ENCODE measurements at regions not wholly inside any gene's neighbourhood (a gene's known extent, or its start where the extent isn't known, plus 50 kb on each side); places are given as distances from the start of the nearest gene placed in this dataset.

DNA sequence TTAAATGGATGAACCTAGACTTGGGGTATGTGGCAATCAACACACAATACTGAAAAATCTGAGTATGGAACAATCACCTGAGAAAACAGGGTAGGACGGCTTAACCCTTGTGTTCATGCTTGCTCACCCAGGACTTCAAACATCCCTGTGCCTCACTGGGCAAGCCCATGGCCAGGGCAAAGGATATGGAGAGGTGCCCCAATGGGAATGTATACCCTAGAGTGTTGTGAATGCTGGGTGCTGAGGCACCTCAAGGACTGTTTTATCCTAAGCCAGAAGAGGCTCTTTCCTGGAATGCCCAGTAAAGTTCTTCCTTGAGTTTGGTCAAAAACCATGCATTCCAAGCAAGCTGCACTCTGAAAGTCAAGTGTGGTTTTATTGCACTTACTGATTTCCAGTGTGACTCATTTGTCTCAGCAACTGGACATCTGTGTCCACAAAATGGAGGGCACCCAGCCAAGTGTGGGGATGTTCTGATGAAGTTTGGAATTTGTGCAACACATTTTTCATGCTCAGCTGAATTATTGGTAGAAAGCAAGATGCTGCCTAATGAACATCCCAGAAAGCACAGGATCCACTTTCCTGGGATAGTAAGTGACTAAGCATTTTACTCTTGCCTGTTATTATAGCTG is 531.3 kb downstream of the RFC3 start:
- 77% methylated on average over 1 of the region's 1 CpG for WGBS
- H3K27me3 ChIP-seq (ENCODE audit: control insufficient read depth in 4 of 4, insufficient read depth in 4 of 4, low read length in 3 of 4) = no peaks in the 10 kb centered on the region
- DNase-seq (ENCODE audit: low spot score) = no peak
- H3K9me3 ChIP-seq (ENCODE audit: control insufficient read depth in 4 of 4, low read length in 3 of 4) = no peaks in the 10 kb centered on the region
- H3K27ac ChIP-seq (ENCODE audit: low read depth in 1 of 2, low read length in 2 of 2) = no peak overlapping the region
- peaks cover 0 to 1% (median 0%) of the 10 kb centered on the region in 4 donors for H3K4me1 ChIP-seq (ENCODE audit: control insufficient read depth in 4 of 4, insufficient read depth in 4 of 4, low read length in 3 of 4)
- TF ChIP-seq, protein P1, sequence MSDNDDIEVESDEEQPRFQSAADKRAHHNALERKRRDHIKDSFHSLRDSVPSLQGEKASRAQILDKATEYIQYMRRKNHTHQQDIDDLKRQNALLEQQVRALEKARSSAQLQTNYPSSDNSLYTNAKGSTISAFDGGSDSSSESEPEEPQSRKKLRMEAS (IDR thresholded peaks at IDR 0.05) = no peak
- peak in 1 of 2 donors; percentile 4 for TF ChIP-seq RAD21 (IDR thresholded peaks at IDR 0.05)
- H3K9ac ChIP-seq (ENCODE audit: low read depth in 1 of 2, low read length in 2 of 2) = no peak overlapping the region
- H3K4me3 ChIP-seq (ENCODE audit: low read depth in 1 of 3, low read length in 3 of 3) = no peak overlapping the region
- H3K36me3 ChIP-seq (ENCODE audit: control insufficient read depth in 4 of 4, insufficient read depth in 3 of 4, low read depth in 1 of 4, low read length in 3 of 4) = no peaks in the 10 kb centered on the region

DNA sequence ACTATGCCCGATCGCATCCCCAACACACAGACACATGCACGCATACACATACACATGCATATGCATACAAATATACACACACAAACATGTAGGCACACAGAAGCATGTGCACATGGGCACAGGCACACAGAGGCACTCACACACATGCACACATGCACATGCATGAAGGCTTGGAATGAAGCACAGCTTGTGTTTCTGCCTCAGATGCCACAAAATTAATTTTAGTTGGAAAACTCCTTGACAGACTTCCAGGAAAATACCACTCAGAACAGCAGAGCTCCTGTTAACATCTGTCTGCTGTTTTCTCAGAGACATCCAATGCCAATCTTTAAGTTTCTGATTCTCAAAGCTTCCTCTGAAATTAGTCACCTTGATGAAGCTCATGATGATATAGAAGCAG is 532.7 kb downstream of the RFC3 start:
- H3K4me1 ChIP-seq (ENCODE audit: control insufficient read depth in 4 of 4, insufficient read depth in 4 of 4, low read length in 3 of 4) = peaks cover 0 to 1% (median 0%) of the 10 kb centered on the region in 4 donors
- no peaks in the 10 kb centered on the region for H3K36me3 ChIP-seq (ENCODE audit: control insufficient read depth in 4 of 4, insufficient read depth in 3 of 4, low read depth in 1 of 4, low read length in 3 of 4)
- DNase-seq (ENCODE audit: low spot score) = no peak
- no peak overlapping the region for H3K4me3 ChIP-seq (ENCODE audit: low read depth in 1 of 3, low read length in 3 of 3)
- TF ChIP-seq EGR1 (IDR thresholded peaks at IDR 0.05; ENCODE audit: low read depth in 2 of 2) (no peak), NR2F2 (IDR thresholded peaks at IDR 0.05) (no peak), GABPA (IDR thresholded peaks at IDR 0.05 in 1 of 2, conservative IDR thresholded peaks at IDR 0.05 in 1 of 2) (no peak), JUND (IDR thresholded peaks at IDR 0.05) (no peak), FOXA1 (IDR thresholded peaks at IDR 0.05) (no peak), SP1 (IDR thresholded peaks at IDR 0.05) (no peak), TAF1 (conservative IDR thresholded peaks at IDR 0.05) (no peak), HNF4G (IDR thresholded peaks at IDR 0.05) (no peak), FOXA2 (IDR thresholded peaks at IDR 0.05) (no peak), HNF4A (conservative IDR thresholded peaks at IDR 0.05) (no peak)
- TF ChIP-seq, protein P2, sequence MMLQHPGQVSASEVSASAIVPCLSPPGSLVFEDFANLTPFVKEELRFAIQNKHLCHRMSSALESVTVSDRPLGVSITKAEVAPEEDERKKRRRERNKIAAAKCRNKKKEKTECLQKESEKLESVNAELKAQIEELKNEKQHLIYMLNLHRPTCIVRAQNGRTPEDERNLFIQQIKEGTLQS (IDR thresholded peaks at IDR 0.05) = no peak
- TF ChIP-seq, protein P1 (IDR thresholded peaks at IDR 0.05) = no peak
- TF ChIP-seq, protein P3, sequence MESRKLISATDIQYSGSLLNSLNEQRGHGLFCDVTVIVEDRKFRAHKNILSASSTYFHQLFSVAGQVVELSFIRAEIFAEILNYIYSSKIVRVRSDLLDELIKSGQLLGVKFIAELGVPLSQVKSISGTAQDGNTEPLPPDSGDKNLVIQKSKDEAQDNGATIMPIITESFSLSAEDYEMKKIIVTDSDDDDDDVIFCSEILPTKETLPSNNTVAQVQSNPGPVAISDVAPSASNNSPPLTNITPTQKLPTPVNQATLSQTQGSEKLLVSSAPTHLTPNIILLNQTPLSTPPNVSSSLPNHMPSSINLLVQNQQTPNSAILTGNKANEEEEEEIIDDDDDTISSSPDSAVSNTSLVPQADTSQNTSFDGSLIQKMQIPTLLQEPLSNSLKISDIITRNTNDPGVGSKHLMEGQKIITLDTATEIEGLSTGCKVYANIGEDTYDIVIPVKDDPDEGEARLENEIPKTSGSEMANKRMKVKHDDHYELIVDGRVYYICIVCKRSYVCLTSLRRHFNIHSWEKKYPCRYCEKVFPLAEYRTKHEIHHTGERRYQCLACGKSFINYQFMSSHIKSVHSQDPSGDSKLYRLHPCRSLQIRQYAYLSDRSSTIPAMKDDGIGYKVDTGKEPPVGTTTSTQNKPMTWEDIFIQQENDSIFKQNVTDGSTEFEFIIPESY (IDR thresholded peaks at IDR 0.05) = no peak
- TF ChIP-seq, protein P4, sequence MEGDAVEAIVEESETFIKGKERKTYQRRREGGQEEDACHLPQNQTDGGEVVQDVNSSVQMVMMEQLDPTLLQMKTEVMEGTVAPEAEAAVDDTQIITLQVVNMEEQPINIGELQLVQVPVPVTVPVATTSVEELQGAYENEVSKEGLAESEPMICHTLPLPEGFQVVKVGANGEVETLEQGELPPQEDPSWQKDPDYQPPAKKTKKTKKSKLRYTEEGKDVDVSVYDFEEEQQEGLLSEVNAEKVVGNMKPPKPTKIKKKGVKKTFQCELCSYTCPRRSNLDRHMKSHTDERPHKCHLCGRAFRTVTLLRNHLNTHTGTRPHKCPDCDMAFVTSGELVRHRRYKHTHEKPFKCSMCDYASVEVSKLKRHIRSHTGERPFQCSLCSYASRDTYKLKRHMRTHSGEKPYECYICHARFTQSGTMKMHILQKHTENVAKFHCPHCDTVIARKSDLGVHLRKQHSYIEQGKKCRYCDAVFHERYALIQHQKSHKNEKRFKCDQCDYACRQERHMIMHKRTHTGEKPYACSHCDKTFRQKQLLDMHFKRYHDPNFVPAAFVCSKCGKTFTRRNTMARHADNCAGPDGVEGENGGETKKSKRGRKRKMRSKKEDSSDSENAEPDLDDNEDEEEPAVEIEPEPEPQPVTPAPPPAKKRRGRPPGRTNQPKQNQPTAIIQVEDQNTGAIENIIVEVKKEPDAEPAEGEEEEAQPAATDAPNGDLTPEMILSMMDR (IDR thresholded peaks at IDR 0.05; ENCODE audit: low read depth, low read length, missing input control) = no peak
- H3K27me3 ChIP-seq (ENCODE audit: control insufficient read depth in 4 of 4, insufficient read depth in 4 of 4, low read length in 3 of 4) = no peaks in the 10 kb centered on the region
- no peaks in the 10 kb centered on the region for H3K9me3 ChIP-seq (ENCODE audit: control insufficient read depth in 4 of 4, low read length in 3 of 4)
- no peak overlapping the region for H3K9ac ChIP-seq (ENCODE audit: low read depth in 1 of 2, low read length in 2 of 2)
- no peak overlapping the region for H3K27ac ChIP-seq (ENCODE audit: low read depth in 1 of 2, low read length in 2 of 2)
- 97% methylated on average over 3 of the region's 3 CpGs for WGBS

Data from liver (tissue), 8 donors.